HEK293T (cell line): ENCODE measurements at regions not wholly inside any gene's neighbourhood (a gene's known extent, or its start where the extent isn't known, plus 50 kb on each side); places are given as distances from the start of the nearest gene placed in this dataset.

Source experiments
- CTCF ChIA-PET: fragments of 350-600 bp; formaldehyde crosslinking; extraction: SDS; loops from one replicate; lab custom pipeline; 2021; ENCODE audit warnings: antibody characterized with exemption, inconsistent platforms; lab: Yijun Ruan, JAX
- POLR2A ChIA-PET: fragments of 350-600 bp; formaldehyde crosslinking; extraction: SDS; loops from one replicate; lab custom pipeline; 2020; ENCODE audit warnings: antibody characterized with exemption, inconsistent platforms; lab: Yijun Ruan, JAX
- DNase-seq: peaks from one replicate; pipeline ENCODE4 v3.0.0; 2012; ENCODE audit warnings: mixed read lengths; ENCODE audit errors: extremely low spot score
- ARNT ChIP-seq: fragments of 450-650 bp; IDR thresholded peaks from 2 replicates; pipeline ENCODE4 v1.6.1; 2017; ENCODE audit warnings: mild to moderate bottlenecking
- BHLHE40 ChIP-seq: fragments of 450-650 bp; IDR thresholded peaks from 2 replicates; pipeline ENCODE4 v1.6.1; 2016; ENCODE audit warnings: mild to moderate bottlenecking, moderate library complexity, borderline replicate concordance
- CTBP1 ChIP-seq: fragments of 450-650 bp; IDR thresholded peaks from 2 replicates; pipeline ENCODE4 v1.6.1; 2016; ENCODE audit warnings: borderline replicate concordance
- ELF4 ChIP-seq: fragments of 450-650 bp; IDR thresholded peaks from 2 replicates; pipeline ENCODE4 v1.6.1; 2017; ENCODE audit warnings: antibody characterized with exemption
- FOXA1 ChIP-seq: fragments of 450-650 bp; IDR thresholded peaks from 2 replicates; pipeline ENCODE4 v1.6.1; 2016; ENCODE audit warnings: mild to moderate bottlenecking
- FOXK2 ChIP-seq: fragments of 450-650 bp; IDR thresholded peaks from 2 replicates; pipeline ENCODE4 v1.6.1; 2016; ENCODE audit warnings: mild to moderate bottlenecking
- FOXM1 ChIP-seq: fragments of 450-650 bp; IDR thresholded peaks from 2 replicates; pipeline ENCODE4 v1.6.1; 2017; ENCODE audit warnings: mild to moderate bottlenecking, borderline replicate concordance
- HDGF ChIP-seq: fragments of 450-650 bp; IDR thresholded peaks from 2 replicates; pipeline ENCODE4 v1.6.1; 2017; ENCODE audit warnings: antibody characterized with exemption, borderline replicate concordance
- L3MBTL2 ChIP-seq: fragments of 450-650 bp; conservative IDR thresholded peaks from 2 replicates; pipeline ENCODE4 v1.6.1; 2016; ENCODE audit warnings: mild to moderate bottlenecking
- LEF1 ChIP-seq: fragments of 450-650 bp; IDR thresholded peaks from 2 replicates; pipeline ENCODE4 v1.6.1; 2017; ENCODE audit warnings: mild to moderate bottlenecking, borderline replicate concordance
- NFRKB ChIP-seq: fragments of 450-650 bp; IDR thresholded peaks from 2 replicates; pipeline ENCODE4 v1.6.1; 2016; ENCODE audit warnings: mild to moderate bottlenecking, moderate library complexity
- SP1 ChIP-seq: fragments of 450-650 bp; IDR thresholded peaks from 2 replicates; pipeline ENCODE4 v1.6.1; 2017
- SUZ12 ChIP-seq: fragments of 450-650 bp; IDR thresholded peaks from 2 replicates; pipeline ENCODE4 v1.6.1; 2016; ENCODE audit warnings: mild to moderate bottlenecking
- TARDBP ChIP-seq: fragments of 450-650 bp; IDR thresholded peaks from 2 replicates; pipeline ENCODE4 v1.6.1; 2016
- ZNF384 ChIP-seq: fragments of 450-650 bp; IDR thresholded peaks from 2 replicates; pipeline ENCODE4 v1.6.1; 2016
- TF ChIP-seq, protein P1 (sequence below): fragments of 450-650 bp; IDR thresholded peaks from 2 replicates; pipeline ENCODE4 v1.6.1; 2016

DNA sequence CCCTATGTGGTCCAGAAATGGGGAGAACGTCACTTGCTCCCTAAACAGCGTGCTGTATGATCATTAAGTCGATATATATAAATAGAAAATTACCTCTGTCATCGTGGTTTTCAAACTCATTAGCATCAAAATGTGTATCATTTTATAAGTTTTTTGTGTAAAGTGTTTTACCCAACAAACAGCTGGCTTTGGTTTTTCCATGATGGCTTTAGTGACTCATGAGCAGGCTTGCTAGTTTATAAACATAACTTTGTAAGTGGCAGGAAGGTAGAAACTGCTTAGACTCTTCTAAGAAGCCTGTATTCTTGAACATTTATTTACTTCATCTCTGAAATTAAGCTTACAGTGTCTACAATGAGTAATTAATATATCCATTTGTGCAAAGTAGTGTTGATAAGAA is 108.4 kb upstream of the DIPK2B start:
- ChIA-PET POLR2A (no interaction called here), CTCF (no interaction called here)
- no peak for TF ChIP-seq ELF4
- TF ChIP-seq, protein P1, sequence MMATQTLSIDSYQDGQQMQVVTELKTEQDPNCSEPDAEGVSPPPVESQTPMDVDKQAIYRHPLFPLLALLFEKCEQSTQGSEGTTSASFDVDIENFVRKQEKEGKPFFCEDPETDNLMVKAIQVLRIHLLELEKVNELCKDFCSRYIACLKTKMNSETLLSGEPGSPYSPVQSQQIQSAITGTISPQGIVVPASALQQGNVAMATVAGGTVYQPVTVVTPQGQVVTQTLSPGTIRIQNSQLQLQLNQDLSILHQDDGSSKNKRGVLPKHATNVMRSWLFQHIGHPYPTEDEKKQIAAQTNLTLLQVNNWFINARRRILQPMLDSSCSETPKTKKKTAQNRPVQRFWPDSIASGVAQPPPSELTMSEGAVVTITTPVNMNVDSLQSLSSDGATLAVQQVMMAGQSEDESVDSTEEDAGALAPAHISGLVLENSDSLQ: no peak
- no peak for TF ChIP-seq BHLHE40
- no peak for TF ChIP-seq ARNT
- no peak for TF ChIP-seq SUZ12
- TF ChIP-seq SP1: no peak
- TF ChIP-seq L3MBTL2: no peak
- TF ChIP-seq FOXM1: no peak
- TF ChIP-seq LEF1: no peak
- no peak for TF ChIP-seq FOXA1
- no peak for TF ChIP-seq NFRKB
- DNase-seq: no peak

DNA sequence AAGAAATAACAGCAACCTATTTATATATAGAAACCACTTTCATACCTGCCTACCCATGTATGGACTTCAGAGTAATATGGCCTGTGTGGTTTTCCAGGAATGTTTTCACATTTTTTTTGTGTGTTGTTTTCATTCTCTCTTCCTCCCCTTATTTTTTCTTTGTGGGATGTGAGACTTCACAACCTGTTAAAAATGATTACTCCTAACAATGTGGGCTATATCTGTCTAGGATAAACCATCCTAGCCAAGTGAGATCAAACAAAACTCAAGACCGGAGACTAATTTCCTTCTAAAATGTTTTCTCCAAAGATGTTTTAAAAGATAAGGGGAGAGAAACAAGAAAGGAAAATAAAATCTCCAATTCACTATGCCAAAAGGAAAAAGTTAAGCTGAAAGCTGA is 106.1 kb upstream of the DIPK2B start:
- no peak for DNase-seq
- CTCF ChIA-PET: no interaction called here
- TF ChIP-seq FOXK2 (no peak), SUZ12 (no peak), SP1 (no peak), FOXA1 (no peak), HDGF (no peak), CTBP1 (no peak), LEF1 (no peak), TARDBP (no peak), ELF4 (no peak), FOXM1 (no peak), BHLHE40 (no peak)
- POLR2A ChIA-PET: no interaction called here

GRCh38 chrX:45300638-45301037 is 100.0 kb upstream of the DIPK2B start:
- ChIA-PET POLR2A (interaction anchor here (0.5 kb wide), 1 partner anchor 123 kb away, joined by 3 read pairs; no protein-coding TSS in a partner anchor), CTCF (no interaction called here)
- no peak for DNase-seq
- no peak for TF ChIP-seq L3MBTL2
- TF ChIP-seq SUZ12: no peak
- no peak for TF ChIP-seq FOXA1
- no peak for TF ChIP-seq NFRKB
- TF ChIP-seq TARDBP: no peak
- TF ChIP-seq FOXM1: no peak

DNA sequence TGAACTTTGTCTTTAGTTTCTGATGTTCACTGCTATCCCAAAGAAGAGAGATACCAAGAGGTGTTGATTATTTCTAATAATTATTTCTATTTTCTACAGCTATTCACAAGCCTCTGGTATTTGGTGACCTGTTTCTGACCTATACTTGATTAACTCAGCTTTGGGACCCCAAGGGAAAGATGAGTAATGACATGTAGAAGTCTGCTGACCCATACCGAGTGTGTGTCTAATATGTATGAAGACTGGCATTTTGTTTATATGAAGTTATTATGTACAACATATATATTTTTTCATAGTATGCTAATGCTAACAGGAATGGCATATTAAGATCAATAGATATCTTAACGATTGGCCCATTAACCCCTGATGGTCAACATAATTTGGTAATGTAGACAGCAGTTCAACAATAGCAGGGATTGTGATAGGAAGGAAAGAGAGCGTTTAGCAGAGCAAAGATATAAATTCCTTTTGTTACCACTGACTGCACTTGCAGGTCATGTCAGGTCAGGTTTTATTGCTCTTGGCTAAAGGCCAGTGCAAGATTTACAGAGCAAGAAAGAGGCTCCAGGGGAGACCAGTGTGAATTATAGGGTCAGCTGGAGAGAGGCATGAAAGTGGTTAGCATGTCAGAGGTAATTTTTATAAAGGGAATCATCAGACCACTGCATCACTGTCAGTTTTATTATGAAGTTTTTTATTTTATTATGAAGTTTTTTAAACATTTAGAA is 94.7 kb upstream of the DIPK2B start:
- no peak for TF ChIP-seq HDGF
- TF ChIP-seq, protein P1: peak; percentile 90
- TF ChIP-seq CTBP1: peak; percentile 64; the same call in 1 of the 2 replicates
- ChIA-PET POLR2A (no interaction called here), CTCF (interaction anchor here (0.8 kb wide), 1 partner anchor 590 kb away, joined by 3 read pairs; no protein-coding TSS in a partner anchor)
- DNase-seq: peak; percentile 47

GRCh38 chrX:45274576-45274975 is 73.9 kb upstream of the DIPK2B start:
- ChIA-PET POLR2A (no interaction called here), CTCF (no interaction called here)
- DNase-seq: no peak
- TF ChIP-seq HDGF (no peak), BHLHE40 (no peak), ELF4 (no peak), ARNT (no peak), TARDBP (no peak), ZNF384 (no peak), SP1 (no peak), FOXM1 (no peak), CTBP1 (no peak), NFRKB (no peak), L3MBTL2 (no peak), FOXK2 (no peak), LEF1 (no peak), SUZ12 (no peak), FOXA1 (no peak)
- TF ChIP-seq, protein P1: no peak

DNA sequence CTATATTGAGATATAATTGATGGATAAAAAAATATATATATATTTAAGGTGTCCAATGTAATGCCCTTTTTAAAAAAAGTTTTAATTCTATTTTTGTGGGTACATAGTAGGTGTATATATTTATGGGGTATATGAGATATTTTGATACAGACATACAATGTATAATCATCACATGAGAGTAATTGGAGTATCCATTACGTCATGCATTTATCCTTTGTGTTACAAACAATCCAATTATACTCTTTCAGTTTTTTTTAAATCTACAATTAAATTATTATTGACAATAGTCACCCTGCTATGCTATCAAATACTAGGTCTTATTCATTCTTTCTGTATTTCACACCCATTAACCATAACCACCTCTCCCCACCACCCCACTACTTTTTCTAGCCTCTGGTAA is 66.3 kb upstream of the DIPK2B start:
- no peak for DNase-seq
- ChIA-PET CTCF (no interaction called here), POLR2A (no interaction called here)
- TF ChIP-seq SUZ12: no peak
- TF ChIP-seq L3MBTL2: no peak
- no peak for TF ChIP-seq SP1
- no peak for TF ChIP-seq FOXM1
- TF ChIP-seq TARDBP: no peak
- no peak for TF ChIP-seq ELF4
- TF ChIP-seq ARNT: no peak
- TF ChIP-seq HDGF: no peak
- no peak for TF ChIP-seq LEF1
- TF ChIP-seq, protein P1: no peak
- TF ChIP-seq CTBP1: no peak
- TF ChIP-seq ZNF384: no peak
- TF ChIP-seq FOXA1: no peak
- no peak for TF ChIP-seq BHLHE40
